SK-N-SH (cell line): ENCODE measurements at regions not wholly inside any gene's neighbourhood (a gene's known extent, or its start where the extent isn't known, plus 50 kb on each side); places are given as distances from the start of the nearest gene placed in this dataset.

Source experiments
- CTCF ChIA-PET: fragments of 300-600, 350-600 bp; formaldehyde crosslinking; extraction: SDS; loops from one replicate; lab custom pipeline; 2021; lab: Yijun Ruan, JAX
- POLR2A ChIA-PET: fragments of 350-600 bp; sonication (Branson Sonifier 250); formaldehyde crosslinking; extraction: SDS; loops from one replicate; lab custom pipeline; 2020; ENCODE audit warnings: antibody characterized with exemption, inconsistent platforms; lab: Yijun Ruan, JAX
- DNase-seq: peaks from one replicate; pipeline ENCODE4 v3.0.0; 2012
- H2AFZ ChIP-seq: fragments of 200-600 bp; sonication (generic); 2 replicates; pipeline ENCODE4 v1.8.1; 2016; ENCODE audit warnings: antibody characterized with exemption, mild to moderate bottlenecking, low read depth
- H3F3A ChIP-seq: fragments of 200-600 bp; sonication (generic); replicated peaks from 2 replicates; pipeline ENCODE3; 2016; ENCODE audit warnings: antibody characterized with exemption, mild to moderate bottlenecking; ENCODE audit not compliant: insufficient read depth
- H3K27ac ChIP-seq, 2 experiments: fragments of 200-500 bp in 1 of 2; fragments of 200-600 bp in 1 of 2; sonication (Bioruptor generic) in 1 of 2; sonication (generic), shearing (Covaris generic) in 1 of 2; 2 replicates each; pipeline versions ENCODE4 v1.5.1 to v1.6.1; 2014 to 2016; ENCODE audit warnings: low read depth in 2 of 2, inconsistent platforms in 1 of 2, low read length in 1 of 2, mild to moderate bottlenecking in 1 of 2, mixed read lengths in 1 of 2
- H3K27me3 ChIP-seq: fragments of 200-600 bp; sonication (generic), shearing (Covaris generic); 2 replicates; pipeline ENCODE4 v1.6.1; 2016; ENCODE audit warnings: mixed run types; ENCODE audit not compliant: insufficient read depth
- H3K36me3 ChIP-seq, 2 experiments: fragments of 200-500 bp in 1 of 2; fragments of 200-600 bp in 1 of 2; sonication (Bioruptor generic) in 1 of 2; sonication (generic) in 1 of 2; replicated peaks in 1 of 2; 2 replicates each; pipeline versions ENCODE3 to v1.5.1; 2014 to 2016; ENCODE audit warnings: low read length in 1 of 2, mild to moderate bottlenecking in 1 of 2; ENCODE audit not compliant: insufficient read depth in 2 of 2, control insufficient read depth in 1 of 2
- H3K4me1 ChIP-seq, 2 experiments: fragments of 200-500 bp in 1 of 2; fragments of 200-600 bp in 1 of 2; sonication (Bioruptor generic) in 1 of 2; sonication (generic), shearing (Covaris generic) in 1 of 2; 2 replicates each; pipeline versions ENCODE4 v1.5.1 to v1.6.1; 2014 to 2016; ENCODE audit warnings: low read depth in 1 of 2, low read length in 1 of 2, mixed run types in 1 of 2; ENCODE audit not compliant: insufficient read depth in 2 of 2, control insufficient read depth in 1 of 2
- H3K4me2 ChIP-seq: fragments of 200-600 bp; sonication (generic), shearing (Covaris generic); 2 replicates; pipeline ENCODE4 v1.6.1; 2017; ENCODE audit warnings: mixed run types
- H3K4me3 ChIP-seq, 2 experiments: fragments of 200-500 bp in 1 of 2; fragments of 200-600 bp in 1 of 2; sonication (Bioruptor generic) in 1 of 2; sonication (generic), shearing (Covaris generic) in 1 of 2; 2 replicates each; pipeline versions ENCODE4 v1.5.1 to v1.8.1; 2014 to 2016; ENCODE audit warnings: low read depth in 2 of 2, inconsistent platforms in 1 of 2, low read length in 1 of 2, mild to moderate bottlenecking in 1 of 2, mixed read lengths in 1 of 2, moderate library complexity in 1 of 2
- H3K79me2 ChIP-seq: fragments of 200-600 bp; sonication (generic); 2 replicates; pipeline ENCODE4 v1.8.1; 2017; ENCODE audit warnings: mild to moderate bottlenecking; ENCODE audit not compliant: insufficient read depth
- H3K9ac ChIP-seq: fragments of 200-600 bp; sonication (generic); 2 replicates; pipeline ENCODE4 v1.6.1; 2017; ENCODE audit warnings: mixed run types
- H3K9me2 ChIP-seq: fragments of 200-600 bp; sonication (generic); 2 replicates; pipeline ENCODE4 v1.6.1; 2017; ENCODE audit warnings: mixed run types
- H3K9me3 ChIP-seq: fragments of 200-600 bp; sonication (generic); 2 replicates; pipeline ENCODE4 v1.6.1; 2017; ENCODE audit warnings: mixed run types, mild to moderate bottlenecking, moderate library complexity
- H4K20me1 ChIP-seq: fragments of 200-600 bp; sonication (generic); 2 replicates; pipeline ENCODE4 v1.6.1; 2017; ENCODE audit warnings: mild to moderate bottlenecking, mixed run types; ENCODE audit not compliant: insufficient read depth
- CHD2 ChIP-seq: fragments of 150-350 bp; IDR thresholded peaks from 2 replicates; pipeline ENCODE4 v1.6.1; 2018; ENCODE audit warnings: low read length; ENCODE audit not compliant: partially characterized antibody
- CTCF ChIP-seq: fragments of 200-600 bp; sonication (generic); IDR thresholded peaks from 2 replicates; pipeline ENCODE4 v1.6.1; 2017; ENCODE audit warnings: antibody characterized with exemption, mild to moderate bottlenecking, moderate library complexity
- ELF1 ChIP-seq: IDR thresholded peaks from 2 replicates; pipeline ENCODE4 v1.4.0; 2012
- EP300 ChIP-seq, 2 experiments: IDR thresholded peaks; 2 replicates each; pipeline versions ENCODE4 v1.4.0 to v1.6.1; 2012; ENCODE audit warnings: borderline replicate concordance in 1 of 2, low read depth in 1 of 2, low read length in 1 of 2
- EZH2phosphoT487 ChIP-seq: fragments of 200-600 bp; sonication (generic); IDR thresholded peaks from 2 replicates; pipeline ENCODE4 v1.6.1; 2017; ENCODE audit warnings: low read depth, mixed run types, mild to moderate bottlenecking, antibody characterized with exemption, moderate library complexity, borderline replicate concordance
- FOSL2 ChIP-seq: IDR thresholded peaks from 2 replicates; pipeline ENCODE4 v1.4.0; 2012; ENCODE audit warnings: low read depth, mild to moderate bottlenecking, moderate library complexity, borderline replicate concordance
- FOXM1 ChIP-seq: IDR thresholded peaks from 2 replicates; pipeline ENCODE4 v1.4.0; 2012; ENCODE audit warnings: low read depth, mild to moderate bottlenecking
- GABPA ChIP-seq: IDR thresholded peaks from 2 replicates; pipeline ENCODE4 v1.4.0; 2012; ENCODE audit warnings: low read depth, mild to moderate bottlenecking
- GATA2 ChIP-seq: sonication (generic); formaldehyde crosslinking; IDR thresholded peaks from 2 replicates; pipeline ENCODE4 v1.5.0; 2020; ENCODE audit warnings: mild to moderate bottlenecking, missing genetic modification reagents
- JUND ChIP-seq: IDR thresholded peaks from 2 replicates; pipeline ENCODE4 v1.4.0; 2012
- MXI1 ChIP-seq: IDR thresholded peaks from 2 replicates; pipeline ENCODE4 v1.6.1; 2012; ENCODE audit warnings: mild to moderate bottlenecking, low read depth, low read length, improper control_type of control experiment
- REST ChIP-seq: IDR thresholded peaks from 2 replicates; pipeline ENCODE4 v1.6.1; 2012; ENCODE audit warnings: mild to moderate bottlenecking, low read depth, low read length, moderate library complexity
- RFX5 ChIP-seq: IDR thresholded peaks from 2 replicates; pipeline ENCODE4 v1.6.1; 2012; ENCODE audit warnings: mild to moderate bottlenecking, improper control_type of control experiment, low read length
- RXRA ChIP-seq: IDR thresholded peaks from 2 replicates; pipeline ENCODE4 v1.4.0; 2012; ENCODE audit warnings: low read depth, mild to moderate bottlenecking, borderline replicate concordance
- SIN3A ChIP-seq: IDR thresholded peaks from 2 replicates; pipeline ENCODE4 v1.6.1; 2012; ENCODE audit warnings: low read depth, mild to moderate bottlenecking, low read length, moderate library complexity, borderline replicate concordance
- SMC3 ChIP-seq: IDR thresholded peaks from 2 replicates; pipeline ENCODE4 v1.6.1; 2012; ENCODE audit warnings: low read depth, low read length, improper control_type of control experiment
- TAF1 ChIP-seq: IDR thresholded peaks from 2 replicates; pipeline ENCODE4 v1.6.1; 2012; ENCODE audit warnings: low read depth, mild to moderate bottlenecking, low read length, moderate library complexity, borderline replicate concordance
- USF1 ChIP-seq: IDR thresholded peaks from 2 replicates; pipeline ENCODE4 v1.4.0; 2012; ENCODE audit warnings: low read depth, borderline replicate concordance
- YY1 ChIP-seq: IDR thresholded peaks from 2 replicates; pipeline ENCODE4 v1.4.0; 2012; ENCODE audit warnings: low read depth, mild to moderate bottlenecking
- ZBTB33 ChIP-seq: IDR thresholded peaks from 2 replicates; pipeline ENCODE4 v1.4.0; 2012; ENCODE audit warnings: low read depth, borderline replicate concordance
- WGBS: methylation state at CpG from one replicate; pipeline ENCODE4 v1.1.6; 2017; ENCODE audit warnings: low lambda C conversion rate; 5-methylcytosine and 5-hydroxymethylcytosine counted together

DNA sequence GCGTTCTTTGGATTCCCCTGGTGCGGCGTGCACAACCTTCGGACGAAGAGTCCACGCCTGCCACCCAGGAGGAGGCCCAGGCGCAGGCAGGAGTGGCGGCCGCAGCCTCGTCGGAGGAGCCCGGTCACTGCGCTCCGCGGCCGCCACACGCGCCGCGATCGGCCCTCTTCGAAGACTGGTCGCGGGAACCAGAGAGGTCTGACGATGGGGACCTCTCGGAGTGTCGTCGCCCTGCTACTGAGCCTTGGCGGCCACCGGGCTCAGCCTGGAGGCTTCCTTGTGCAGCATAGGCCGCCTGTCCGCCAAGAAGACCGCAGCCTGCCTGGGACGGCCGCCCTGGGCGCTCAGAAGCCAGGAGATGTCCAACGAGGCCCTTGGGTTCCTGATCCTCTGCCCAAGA, 112.5 kb upstream of the SELENOP start:
- no peaks in the 10 kb centered on the region for H3K9me2 ChIP-seq
- H3K4me3 ChIP-seq = no peak overlapping the region
- H3K27ac ChIP-seq = no peak overlapping the region
- H4K20me1 ChIP-seq = no peaks in the 10 kb centered on the region
- H3K9ac ChIP-seq = no peak overlapping the region
- TF ChIP-seq JUND (no peak), CHD2 (no peak), REST (no peak), TAF1 (no peak), RXRA (no peak), EZH2phosphoT487 (no peak), FOSL2 (no peak), SMC3 (no peak), SIN3A (no peak), RFX5 (no peak), GABPA (no peak), USF1 (no peak), FOXM1 (no peak), ELF1 (no peak), YY1 (no peak), EP300 (IDR thresholded peaks at IDR 0.05; ENCODE audit: borderline replicate concordance in 1 of 2, low read depth in 1 of 2, low read length in 1 of 2) (no peak), GATA2 (CRISPR knock-in tag) (no peak), CTCF (no peak), ZBTB33 (no peak), MXI1 (no peak)
- no peaks in the 10 kb centered on the region for H3K9me3 ChIP-seq
- H3K4me2 ChIP-seq = no peak overlapping the region
- no peaks in the 10 kb centered on the region for H3K36me3 ChIP-seq
- no peaks in the 10 kb centered on the region for H3F3A ChIP-seq
- ChIA-PET POLR2A (no interaction called here), CTCF (interaction anchor here (1.2 to 2.0 kb wide), 2 partner anchors 16 to 17 kb away, joined by 3 to 7 read pairs; no protein-coding TSS in a partner anchor)
- no peak overlapping the region for H2AFZ ChIP-seq
- H3K79me2 ChIP-seq = no peaks in the 10 kb centered on the region
- H3K27me3 ChIP-seq = peaks cover 43% of the 10 kb centered on the region
- no peak for DNase-seq
- WGBS = 61% methylated on average over 20 of the region's 37 CpGs
- H3K4me1 ChIP-seq = no peaks in the 10 kb centered on the region
